Medulla oblongata (tissue), 1 donor: ENCODE measurements at regions not wholly inside any gene's neighbourhood (a gene's known extent, or its start where the extent isn't known, plus 50 kb on each side); places are given as distances from the start of the nearest gene placed in this dataset.

ENCODE experiments used
- DNase-seq: peaks from one replicate; pipeline ENCODE4 v3.0.0-alpha.2; 2015; ENCODE audit errors: extremely low spot score

GRCh38 chr5:160957312-160957861 is 105.4 kb upstream of the ATP10B start:
- DNase-seq: no peak

- DNase-seq: no peak
Observed at GRCh38 chr5:160956051-160956450, 104.0 kb upstream of the ATP10B start.

GRCh38 chr5:160950311-160950710 is 98.3 kb upstream of the ATP10B start:
- DNase-seq: no peak

GRCh38 chr5:160940725-160941124 is 88.7 kb upstream of the ATP10B start:
- no peak for DNase-seq

GRCh38 chr5:160938532-160938931 is 86.5 kb upstream of the ATP10B start:
- no peak for DNase-seq

GRCh38 chr5:160937570-160937969 is 85.6 kb upstream of the ATP10B start:
- no peak for DNase-seq

- no peak for DNase-seq
Observed at GRCh38 chr5:160935776-160936175, 83.8 kb upstream of the ATP10B start.

GRCh38 chr5:160931283-160931682 is 79.3 kb upstream of the ATP10B start:
- no peak for DNase-seq

GRCh38 chr5:160930406-160930805 is 78.4 kb upstream of the ATP10B start:
- peak; percentile 58 for DNase-seq

GRCh38 chr5:160929906-160930305 is 77.9 kb upstream of the ATP10B start:
- DNase-seq: no peak

GRCh38 chr5:160929360-160929759 is 77.3 kb upstream of the ATP10B start:
- DNase-seq: no peak

- peak; percentile 78 for DNase-seq
Observed at GRCh38 chr5:160926428-160926827, 74.4 kb upstream of the ATP10B start.

GRCh38 chr5:160925281-160925680 is 73.3 kb upstream of the ATP10B start:
- DNase-seq: no peak

- no peak for DNase-seq
Observed at GRCh38 chr5:160923936-160924710, 72.1 kb upstream of the ATP10B start.

- DNase-seq: no peak
Observed at GRCh38 chr5:160923411-160923810, 71.4 kb upstream of the ATP10B start.

- DNase-seq: no peak
Observed at GRCh38 chr5:160922311-160922710, 70.3 kb upstream of the ATP10B start.

GRCh38 chr5:160921423-160922285 is 69.6 kb upstream of the ATP10B start:
- DNase-seq: no peak

- no peak for DNase-seq
Observed at GRCh38 chr5:160919626-160920025, 67.6 kb upstream of the ATP10B start.

- no peak for DNase-seq
Observed at GRCh38 chr5:160918386-160918785, 66.4 kb upstream of the ATP10B start.

GRCh38 chr5:160906090-160906489 is 54.1 kb upstream of the ATP10B start:
- DNase-seq: no peak

GRCh38 chr5:160905285-160905684 is 53.3 kb upstream of the ATP10B start:
- no peak for DNase-seq

GRCh38 chr5:160904591-160904990 is 52.6 kb upstream of the ATP10B start:
- DNase-seq: no peak

GRCh38 chr5:160903551-160903950 is 51.5 kb upstream of the ATP10B start:
- no peak for DNase-seq
